ENCODE measurements at regions not wholly inside any gene's neighbourhood (a gene's known extent, or its start where the extent isn't known, plus 50 kb on each side); places are given as distances from the start of the nearest gene placed in this dataset.

DNA sequence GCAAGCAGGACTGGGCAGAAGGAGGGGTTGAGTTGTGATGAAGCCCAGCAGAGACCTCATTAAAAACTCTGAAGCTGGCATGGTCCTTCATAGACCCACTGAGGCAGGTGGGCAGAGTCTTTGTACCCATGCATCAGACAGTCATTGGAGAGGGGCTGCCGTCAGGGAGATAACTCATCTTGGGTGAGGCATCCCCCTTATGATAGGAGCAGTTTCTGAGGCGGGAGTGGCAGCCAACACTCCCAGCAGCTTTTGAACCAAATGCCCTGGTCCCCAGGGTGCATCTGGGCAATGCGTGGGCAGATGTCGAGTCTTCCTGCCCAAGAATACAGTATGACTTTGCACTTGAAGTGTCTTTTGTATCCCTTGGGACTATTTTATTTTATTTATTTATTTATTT is 68.1 kb downstream of the HTR5A start:
- Mint-ChIP-seq H3K4me3 (no peak overlapping the region), H3K27me3 (ENCODE audit: insufficient read depth, low read depth, poor library complexity) (peaks cover 6% of the 10 kb centered on the region), H3K4me1 (no peaks in the 10 kb centered on the region), H3K36me3 (ENCODE audit: low read depth) (no peaks in the 10 kb centered on the region), H3K9me3 (no peaks in the 10 kb centered on the region; the same call in 2 of the 3 replicates), H3K27ac (no peak overlapping the region)
- Histone ChIP-seq H3K4me1 (ENCODE audit: insufficient read depth) (no peaks in the 10 kb centered on the region), H3K27ac (ENCODE audit: low read depth) (no peak overlapping the region), H2AFZ (no peak overlapping the region), H3K27me3 (ENCODE audit: insufficient read depth) (no peaks in the 10 kb centered on the region), H3K36me3 (ENCODE audit: insufficient read depth) (no peaks in the 10 kb centered on the region), H3K4me3 (no peak overlapping the region), H4K20me1 (replicated peaks; ENCODE audit: insufficient read depth) (no peaks in the 10 kb centered on the region), H3K79me2 (replicated peaks; ENCODE audit: insufficient read depth) (no peaks in the 10 kb centered on the region), H3K9me2 (ENCODE audit: insufficient read depth) (no peaks in the 10 kb centered on the region), H3F3A (replicated peaks; ENCODE audit: low read depth) (no peaks in the 10 kb centered on the region), H3K4me2 (no peak overlapping the region)
- TF ChIP-seq ZNF331 (CRISPR knock-in tag; IDR thresholded peaks at IDR 0.05; ENCODE audit: low read depth) (no peak), ZNF114 (CRISPR knock-in tag; IDR thresholded peaks at IDR 0.05) (no peak)
- TF ChIP-seq, protein P1, sequence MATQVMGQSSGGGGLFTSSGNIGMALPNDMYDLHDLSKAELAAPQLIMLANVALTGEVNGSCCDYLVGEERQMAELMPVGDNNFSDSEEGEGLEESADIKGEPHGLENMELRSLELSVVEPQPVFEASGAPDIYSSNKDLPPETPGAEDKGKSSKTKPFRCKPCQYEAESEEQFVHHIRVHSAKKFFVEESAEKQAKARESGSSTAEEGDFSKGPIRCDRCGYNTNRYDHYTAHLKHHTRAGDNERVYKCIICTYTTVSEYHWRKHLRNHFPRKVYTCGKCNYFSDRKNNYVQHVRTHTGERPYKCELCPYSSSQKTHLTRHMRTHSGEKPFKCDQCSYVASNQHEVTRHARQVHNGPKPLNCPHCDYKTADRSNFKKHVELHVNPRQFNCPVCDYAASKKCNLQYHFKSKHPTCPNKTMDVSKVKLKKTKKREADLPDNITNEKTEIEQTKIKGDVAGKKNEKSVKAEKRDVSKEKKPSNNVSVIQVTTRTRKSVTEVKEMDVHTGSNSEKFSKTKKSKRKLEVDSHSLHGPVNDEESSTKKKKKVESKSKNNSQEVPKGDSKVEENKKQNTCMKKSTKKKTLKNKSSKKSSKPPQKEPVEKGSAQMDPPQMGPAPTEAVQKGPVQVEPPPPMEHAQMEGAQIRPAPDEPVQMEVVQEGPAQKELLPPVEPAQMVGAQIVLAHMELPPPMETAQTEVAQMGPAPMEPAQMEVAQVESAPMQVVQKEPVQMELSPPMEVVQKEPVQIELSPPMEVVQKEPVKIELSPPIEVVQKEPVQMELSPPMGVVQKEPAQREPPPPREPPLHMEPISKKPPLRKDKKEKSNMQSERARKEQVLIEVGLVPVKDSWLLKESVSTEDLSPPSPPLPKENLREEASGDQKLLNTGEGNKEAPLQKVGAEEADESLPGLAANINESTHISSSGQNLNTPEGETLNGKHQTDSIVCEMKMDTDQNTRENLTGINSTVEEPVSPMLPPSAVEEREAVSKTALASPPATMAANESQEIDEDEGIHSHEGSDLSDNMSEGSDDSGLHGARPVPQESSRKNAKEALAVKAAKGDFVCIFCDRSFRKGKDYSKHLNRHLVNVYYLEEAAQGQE (IDR thresholded peaks at IDR 0.05; ENCODE audit: unreplicated experiment): no peak
- TF ChIP-seq, protein P2, sequence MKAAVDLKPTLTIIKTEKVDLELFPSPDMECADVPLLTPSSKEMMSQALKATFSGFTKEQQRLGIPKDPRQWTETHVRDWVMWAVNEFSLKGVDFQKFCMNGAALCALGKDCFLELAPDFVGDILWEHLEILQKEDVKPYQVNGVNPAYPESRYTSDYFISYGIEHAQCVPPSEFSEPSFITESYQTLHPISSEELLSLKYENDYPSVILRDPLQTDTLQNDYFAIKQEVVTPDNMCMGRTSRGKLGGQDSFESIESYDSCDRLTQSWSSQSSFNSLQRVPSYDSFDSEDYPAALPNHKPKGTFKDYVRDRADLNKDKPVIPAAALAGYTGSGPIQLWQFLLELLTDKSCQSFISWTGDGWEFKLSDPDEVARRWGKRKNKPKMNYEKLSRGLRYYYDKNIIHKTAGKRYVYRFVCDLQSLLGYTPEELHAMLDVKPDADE (IDR thresholded peaks at IDR 0.05): no peak
- no peak for ATAC-seq
- no peak for DNase-seq (ENCODE audit: low spot score)

DNA sequence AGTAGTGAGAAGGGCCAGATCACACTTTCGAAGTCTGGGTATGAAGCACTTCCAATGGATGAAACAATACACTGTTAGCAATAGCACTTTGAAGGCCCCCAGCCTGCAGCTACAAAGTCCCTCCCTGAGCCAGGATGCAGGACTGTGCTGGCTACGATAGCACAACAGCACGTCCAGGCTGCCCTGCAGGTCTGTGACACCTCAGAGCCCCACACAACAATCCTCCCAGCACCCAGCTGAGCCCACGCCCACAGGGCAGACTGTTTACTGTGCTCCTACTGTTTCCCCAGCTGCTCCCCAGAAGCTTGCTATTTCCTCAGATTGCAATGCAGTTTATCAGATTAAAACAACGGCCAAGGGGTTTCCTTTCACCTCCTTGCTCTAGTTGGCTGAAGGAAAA is 71.4 kb downstream of the HTR5A start:
- Histone ChIP-seq H3K4me2 (no peak overlapping the region), H3K4me3 (no peak overlapping the region), H4K20me1 (replicated peaks; ENCODE audit: insufficient read depth) (no peaks in the 10 kb centered on the region), H3F3A (replicated peaks; ENCODE audit: low read depth) (no peaks in the 10 kb centered on the region), H3K36me3 (ENCODE audit: insufficient read depth) (no peaks in the 10 kb centered on the region), H3K27me3 (ENCODE audit: insufficient read depth) (no peaks in the 10 kb centered on the region), H3K79me2 (replicated peaks; ENCODE audit: insufficient read depth) (no peaks in the 10 kb centered on the region), H2AFZ (no peak overlapping the region), H3K27ac (ENCODE audit: low read depth) (no peak overlapping the region), H3K9me2 (ENCODE audit: insufficient read depth) (no peaks in the 10 kb centered on the region), H3K4me1 (ENCODE audit: insufficient read depth) (no peaks in the 10 kb centered on the region)
- Mint-ChIP-seq H3K36me3 (ENCODE audit: low read depth) (no peaks in the 10 kb centered on the region), H3K4me1 (peaks cover 5% of the 10 kb centered on the region; the same call in 1 of the 3 replicates), H3K27ac (no peak overlapping the region), H3K27me3 (ENCODE audit: insufficient read depth, low read depth, poor library complexity) (peaks cover 10% of the 10 kb centered on the region), H3K9me3 (no peaks in the 10 kb centered on the region; the same call in 2 of the 3 replicates), H3K4me3 (no peak overlapping the region)
- ATAC-seq: peak; percentile 39; the same call in 1 of the 3 replicates
- no peak for DNase-seq (ENCODE audit: low spot score)
- TF ChIP-seq EZH2phosphoT487 (IDR thresholded peaks at IDR 0.05; ENCODE audit: unreplicated experiment): no peak
- TF ChIP-seq NANOG (IDR thresholded peaks at IDR 0.05; ENCODE audit: borderline replicate concordance): no peak
- no peak for TF ChIP-seq ZNF114 (CRISPR knock-in tag; IDR thresholded peaks at IDR 0.05)
- no peak for TF ChIP-seq ZNF331 (CRISPR knock-in tag; IDR thresholded peaks at IDR 0.05; ENCODE audit: low read depth)
- TF ChIP-seq, protein P1 (IDR thresholded peaks at IDR 0.05; ENCODE audit: unreplicated experiment): no peak
- TF ChIP-seq EZH2 (IDR thresholded peaks at IDR 0.05; ENCODE audit: low read depth, unreplicated experiment): no peak

Data from GM23338 (cell line).